ENCODE measurements at regions not wholly inside any gene's neighbourhood (a gene's known extent, or its start where the extent isn't known, plus 50 kb on each side); places are given as distances from the start of the nearest gene placed in this dataset.

DNA sequence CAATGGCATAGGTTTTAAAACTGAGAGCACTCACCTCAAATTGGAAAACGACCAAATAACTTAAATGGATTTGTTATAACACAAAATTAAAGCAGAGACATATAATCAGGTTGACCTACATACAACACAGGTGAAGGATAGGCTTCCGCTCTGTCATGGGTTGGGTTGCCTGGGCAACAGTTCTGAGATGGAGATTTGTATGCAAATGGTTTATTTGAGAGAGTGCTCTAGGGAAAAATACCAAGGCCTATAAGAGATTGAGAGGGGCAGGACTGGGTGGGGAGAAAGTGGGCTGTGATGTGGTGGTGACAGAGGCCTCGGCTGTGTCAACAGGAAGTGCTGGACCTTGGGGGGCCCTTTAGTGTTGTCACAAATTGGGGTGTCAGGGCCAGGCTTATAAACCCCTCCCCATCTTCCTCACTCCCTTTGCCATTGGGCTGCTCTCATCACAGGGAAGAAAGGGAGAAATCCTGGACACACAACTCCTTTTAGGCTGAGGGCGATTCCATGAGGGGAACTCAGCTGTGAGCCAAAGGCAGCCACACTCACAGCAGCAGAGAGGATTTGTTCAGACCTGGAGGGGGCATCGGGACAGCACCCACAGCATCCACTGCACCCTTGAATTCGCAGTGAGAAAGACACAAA lies 105.4 kb upstream of the LYZL1 start:
- DNase-seq = no peak

GRCh38 chr10:29184205-29185000 lies 104.5 kb upstream of the LYZL1 start:
- DNase-seq = no peak

GRCh38 chr10:29185050-29185449 lies 103.8 kb upstream of the LYZL1 start:
- no peak for DNase-seq

DNA sequence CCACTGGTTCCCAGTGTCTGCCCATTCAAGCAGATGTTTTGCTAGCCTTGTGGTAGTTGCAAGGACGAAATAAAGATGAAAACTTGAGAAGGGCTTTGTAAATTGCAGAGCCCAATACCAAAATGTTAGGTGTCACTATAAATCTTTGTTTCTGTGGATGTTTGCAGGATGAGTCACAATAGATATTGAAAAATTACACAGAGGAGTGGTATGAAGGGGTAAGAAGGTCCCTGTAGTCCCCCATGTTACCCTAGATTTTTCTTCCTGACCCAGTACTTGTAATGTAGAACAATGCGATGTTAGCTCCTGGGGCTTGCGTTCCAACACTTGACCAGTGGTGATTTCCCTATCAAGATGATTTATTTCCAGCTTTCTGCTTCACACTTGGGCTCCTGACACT lies 102.6 kb upstream of the LYZL1 start:
- DNase-seq = no peak

DNA sequence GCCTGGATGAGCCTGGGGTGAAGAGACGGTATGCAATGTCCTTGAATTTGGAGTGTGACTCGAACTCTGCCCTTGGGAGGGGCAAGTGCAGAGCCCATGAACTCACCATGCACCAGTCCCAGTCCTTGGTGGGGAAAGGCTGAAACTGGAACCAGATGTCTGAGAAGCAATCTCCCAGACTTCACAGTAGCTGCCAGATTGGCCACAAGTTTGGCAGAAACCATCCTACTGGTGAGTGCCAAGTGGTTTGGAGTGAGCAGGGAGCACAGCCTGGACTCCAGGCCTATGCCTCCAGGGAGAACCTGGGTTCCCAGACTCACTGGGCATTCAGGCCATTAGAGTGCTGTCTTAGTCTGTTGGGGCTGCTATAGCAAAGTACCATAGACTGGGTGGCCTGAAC lies 99.6 kb upstream of the LYZL1 start:
- no peak for DNase-seq

DNA sequence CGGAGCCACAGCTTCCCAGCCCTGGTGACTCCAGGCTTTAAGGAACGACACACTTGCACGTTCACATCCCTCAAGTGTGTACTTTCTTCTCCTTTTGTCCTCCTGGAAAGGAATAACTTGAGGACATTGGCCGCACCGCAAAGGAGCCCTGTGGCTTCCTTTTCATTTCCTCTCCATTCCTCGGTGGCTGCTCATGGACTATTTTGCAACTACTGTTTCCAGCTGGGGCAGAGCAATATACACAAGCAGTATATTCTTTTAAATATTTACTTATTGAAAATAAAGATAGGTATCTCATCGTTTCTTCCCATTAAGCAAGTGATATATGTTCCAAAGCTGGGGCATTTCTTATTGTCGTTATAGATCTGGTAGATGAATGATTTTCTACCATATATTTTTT lies 97.2 kb upstream of the LYZL1 start:
- no peak for DNase-seq

GRCh38 chr10:29199339-29199738 lies 89.5 kb upstream of the LYZL1 start:
- no peak for DNase-seq

DNA sequence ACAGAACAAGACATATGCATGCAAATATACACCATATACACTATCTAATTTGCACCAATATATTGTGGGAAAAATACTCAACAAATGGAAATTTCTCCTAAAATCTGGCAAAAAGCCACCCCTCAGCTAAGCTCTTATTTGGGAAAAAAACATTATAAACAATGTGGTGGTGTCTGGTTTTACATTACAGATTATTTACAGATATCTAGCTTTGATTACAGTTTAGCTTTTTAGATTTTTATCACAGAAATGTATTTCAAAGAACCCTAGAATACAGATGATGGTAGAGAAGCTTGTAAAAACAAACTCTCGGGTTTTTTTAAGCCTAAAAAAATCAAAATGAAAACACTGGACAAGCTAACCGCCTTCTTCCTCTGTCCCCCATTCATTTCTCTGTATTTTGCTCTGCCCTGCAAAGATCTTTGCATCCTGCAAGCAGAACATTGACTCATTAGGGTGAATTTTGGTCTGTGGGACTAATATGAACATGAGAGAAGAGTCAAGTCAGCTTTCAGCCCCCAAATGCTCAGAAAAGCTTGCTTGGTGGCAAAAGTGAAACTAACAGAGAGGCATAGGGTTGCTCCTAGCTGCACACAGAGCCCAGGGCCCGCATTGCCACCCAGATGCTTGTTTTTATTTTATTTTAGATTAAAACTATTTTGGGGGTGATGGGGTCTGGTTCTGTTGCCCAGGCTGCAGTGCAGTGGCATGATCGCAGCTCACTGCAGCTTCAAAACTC lies 88.8 kb upstream of the LYZL1 start:
- no peak for DNase-seq

GRCh38 chr10:29202386-29202940 lies 86.4 kb upstream of the LYZL1 start:
- DNase-seq = no peak

DNA sequence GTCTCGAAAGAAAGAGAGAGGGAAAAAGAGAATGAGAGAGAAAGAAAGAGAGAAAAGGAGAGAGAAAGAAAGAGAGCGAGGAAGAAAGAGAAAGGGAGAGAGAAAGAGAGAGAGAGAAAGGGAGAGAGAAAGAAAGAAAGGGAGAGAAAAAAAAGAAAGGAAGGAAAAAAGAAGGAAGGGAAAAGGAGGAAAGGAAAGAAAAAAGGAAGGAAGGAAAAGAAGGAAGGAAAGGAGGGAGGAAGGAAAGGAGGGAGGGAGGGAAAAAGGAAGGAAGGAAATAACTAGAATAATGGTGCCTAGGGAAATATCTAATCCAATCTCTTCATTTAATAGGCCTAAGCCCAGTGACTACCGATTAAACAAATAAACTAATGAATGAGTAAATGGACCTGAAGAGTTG lies 85.4 kb upstream of the LYZL1 start:
- DNase-seq = no peak

- no peak for DNase-seq
These were observed 84.6 kb upstream of the LYZL1 start for GRCh38 chr10:29204070-29204800.

DNA sequence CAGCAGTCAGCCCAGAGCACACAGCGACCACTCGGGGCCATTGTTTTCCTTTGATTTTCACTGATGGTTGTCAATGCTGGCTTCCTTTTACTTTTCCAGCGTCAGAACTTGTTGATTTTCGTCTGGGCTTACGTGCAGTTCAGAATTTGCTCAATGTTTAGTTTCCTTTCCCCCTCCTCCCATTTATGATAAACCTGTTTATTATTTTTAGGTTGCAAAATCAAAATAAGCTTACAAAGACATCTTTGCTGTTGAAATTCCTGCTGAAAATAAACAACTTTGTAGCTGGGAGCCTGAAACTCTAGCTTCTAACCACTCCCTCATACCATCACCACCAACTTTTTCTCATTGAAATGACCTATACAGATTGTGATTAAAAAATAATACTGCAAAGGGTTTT lies 83.1 kb upstream of the LYZL1 start:
- DNase-seq = no peak

GRCh38 chr10:29208845-29209244 lies 80.0 kb upstream of the LYZL1 start:
- no peak for DNase-seq

GRCh38 chr10:29209830-29210229 lies 79.0 kb upstream of the LYZL1 start:
- no peak for DNase-seq

DNA sequence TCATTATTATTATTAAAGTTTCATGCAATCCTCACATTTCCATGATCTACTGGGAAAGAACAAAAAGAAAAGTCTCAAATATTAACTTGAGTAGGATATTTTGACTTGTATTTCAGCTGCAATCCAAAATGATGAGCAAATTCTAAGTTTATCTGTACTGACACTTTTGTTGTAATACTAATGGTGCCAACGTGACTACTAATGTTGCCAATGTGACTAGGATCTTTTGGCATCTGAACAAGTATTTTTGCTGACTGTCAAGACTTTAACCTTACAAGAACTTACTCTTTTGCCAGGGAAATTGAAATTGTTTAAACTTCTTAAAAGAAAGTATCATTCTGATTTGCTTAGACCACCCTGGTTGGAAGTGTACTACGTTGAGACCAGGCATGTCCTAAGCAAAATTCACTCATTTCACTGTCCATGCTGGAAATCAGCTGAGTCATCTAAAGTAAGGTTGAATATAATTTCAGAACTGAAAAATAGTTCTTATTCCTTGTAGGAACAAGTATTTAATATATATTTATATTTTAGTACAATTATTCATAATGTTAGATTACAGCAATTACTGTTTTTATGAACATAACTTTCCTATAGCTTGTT lies 78.5 kb upstream of the LYZL1 start:
- DNase-seq = no peak

GRCh38 chr10:29212597-29212996 lies 76.3 kb upstream of the LYZL1 start:
- DNase-seq = no peak

GRCh38 chr10:29214551-29214950 lies 74.3 kb upstream of the LYZL1 start:
- no peak for DNase-seq

DNA sequence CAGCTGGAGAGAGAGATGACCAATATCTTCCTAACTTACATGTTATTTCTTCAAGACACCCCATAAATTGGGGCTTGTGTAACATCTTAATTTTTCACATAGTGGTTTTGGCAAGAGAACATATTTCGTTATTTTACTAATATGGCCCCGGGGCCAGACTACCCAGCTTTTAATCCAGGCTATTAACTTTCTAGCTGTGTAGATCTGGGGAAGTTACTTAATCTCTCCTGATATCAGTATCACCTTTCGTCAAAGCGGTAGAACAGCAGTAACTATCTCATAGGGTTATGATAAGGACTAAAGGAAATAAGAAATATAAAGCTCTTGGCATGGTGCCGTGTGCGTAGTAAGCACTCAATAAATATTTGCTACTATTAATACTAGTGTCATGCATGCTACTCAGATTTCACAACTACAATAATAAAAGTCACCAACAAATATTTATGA lies 71.6 kb upstream of the LYZL1 start:
- DNase-seq = no peak

DNA sequence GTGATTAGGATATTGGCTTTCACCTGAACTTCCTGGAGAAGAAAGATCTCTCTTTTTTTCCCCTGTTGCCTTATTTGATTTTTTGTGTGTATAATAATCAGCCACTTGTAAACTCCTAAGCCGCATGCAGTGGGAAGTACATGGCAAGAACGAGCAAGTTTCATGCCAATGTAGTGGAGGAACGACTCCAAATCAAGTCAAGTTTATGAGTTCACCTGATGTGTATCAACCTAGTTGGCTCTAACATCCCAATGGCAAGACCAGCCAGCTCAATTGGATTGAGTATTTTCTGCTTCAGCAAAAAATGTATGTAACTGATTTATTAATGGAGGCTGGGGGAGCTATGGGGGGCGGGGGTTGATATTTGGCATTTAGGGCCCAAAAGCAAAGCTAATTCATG lies 65.5 kb upstream of the LYZL1 start:
- DNase-seq = no peak

- no peak for DNase-seq
These were observed 64.2 kb upstream of the LYZL1 start for GRCh38 chr10:29224631-29225030.

GRCh38 chr10:29227201-29227600 lies 61.7 kb upstream of the LYZL1 start:
- DNase-seq = no peak

GRCh38 chr10:29228562-29228961 lies 60.3 kb upstream of the LYZL1 start:
- DNase-seq = no peak
